Endothelial cell of umbilical vein (primary cell): ENCODE measurements at regions not wholly inside any gene's neighbourhood (a gene's known extent, or its start where the extent isn't known, plus 50 kb on each side); places are given as distances from the start of the nearest gene placed in this dataset.

ENCODE experiments used
- CTCF ChIP-seq, 2 donors: IDR thresholded peaks; 1 replicate in 1 of 2; 2 replicates in 1 of 2; pipeline ENCODE4 v1.5.1; 2011; ENCODE audit warnings: low read length in 2 of 2, mild to moderate bottlenecking in 2 of 2, moderate library complexity in 2 of 2, control low read depth in 1 of 2, inconsistent platforms in 1 of 2, low read depth in 1 of 2; ENCODE audit not compliant: insufficient read depth in 1 of 2; ENCODE audit errors: extremely low read depth in 1 of 2
- MAX ChIP-seq: IDR thresholded peaks from 2 replicates; pipeline ENCODE4 v1.6.1; 2011; ENCODE audit not compliant: insufficient read depth, insufficient read length
- MYC ChIP-seq: IDR thresholded peaks from one replicate; pipeline ENCODE4 v1.6.1; 2011; ENCODE audit warnings: mild to moderate bottlenecking, low read depth, low read length
- POLR2A ChIP-seq: IDR thresholded peaks from 2 replicates; pipeline ENCODE4 v1.6.1; 2012; ENCODE audit warnings: low read depth, mild to moderate bottlenecking, control low read depth, low read length

DNA sequence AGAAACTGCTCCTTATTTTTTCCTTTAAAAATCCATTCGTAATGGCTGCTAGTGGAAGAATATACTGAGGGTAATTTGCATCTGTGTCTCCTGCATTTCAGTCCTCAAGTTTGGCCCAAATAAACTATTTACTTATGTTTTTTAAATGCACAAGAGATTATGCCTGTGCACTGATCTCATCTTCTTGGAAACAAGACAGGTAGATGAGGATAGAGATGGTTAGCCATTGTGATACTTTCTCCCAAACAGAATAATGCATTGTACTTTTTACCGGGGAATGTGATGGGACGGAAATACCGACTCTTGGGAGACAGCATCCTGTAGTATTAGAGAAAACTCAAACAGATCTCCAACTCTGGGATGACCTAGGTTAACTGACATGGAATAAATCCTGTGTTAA lies 72.5 kb upstream of the DAB2 start:
- TF ChIP-seq CTCF (IDR thresholded peaks at IDR 0.05; ENCODE audit: extremely low read depth in 1 of 2, insufficient read depth in 1 of 2, low read depth in 1 of 2, low read length in 2 of 2) (no peak), MAX (no peak), POLR2A (no peak), MYC (no peak)
